ENCODE measurements at regions not wholly inside any gene's neighbourhood (a gene's known extent, or its start where the extent isn't known, plus 50 kb on each side); places are given as distances from the start of the nearest gene placed in this dataset.

DNA sequence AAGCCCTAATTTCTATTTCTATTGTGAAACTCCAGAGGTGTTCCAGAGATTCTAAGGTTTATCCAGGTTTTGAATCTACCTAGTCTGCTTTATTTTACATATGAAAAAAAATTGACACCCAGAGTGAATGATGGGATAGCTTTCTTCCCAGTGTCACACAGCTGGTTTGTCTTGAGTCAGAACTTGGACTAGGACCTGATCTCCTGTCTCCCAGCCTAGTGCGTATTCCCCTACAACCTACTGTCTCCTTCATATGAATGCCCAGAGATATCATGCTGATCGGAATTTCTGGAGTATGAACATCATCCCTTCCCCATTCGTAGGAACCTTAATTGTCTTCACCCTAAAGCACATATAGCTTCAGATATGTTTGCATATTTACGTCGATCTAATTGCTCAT, 524.2 kb downstream of the SPATA31D1 start:
- DNase-seq (ENCODE audit: extremely low read depth, low read depth): no peak

DNA sequence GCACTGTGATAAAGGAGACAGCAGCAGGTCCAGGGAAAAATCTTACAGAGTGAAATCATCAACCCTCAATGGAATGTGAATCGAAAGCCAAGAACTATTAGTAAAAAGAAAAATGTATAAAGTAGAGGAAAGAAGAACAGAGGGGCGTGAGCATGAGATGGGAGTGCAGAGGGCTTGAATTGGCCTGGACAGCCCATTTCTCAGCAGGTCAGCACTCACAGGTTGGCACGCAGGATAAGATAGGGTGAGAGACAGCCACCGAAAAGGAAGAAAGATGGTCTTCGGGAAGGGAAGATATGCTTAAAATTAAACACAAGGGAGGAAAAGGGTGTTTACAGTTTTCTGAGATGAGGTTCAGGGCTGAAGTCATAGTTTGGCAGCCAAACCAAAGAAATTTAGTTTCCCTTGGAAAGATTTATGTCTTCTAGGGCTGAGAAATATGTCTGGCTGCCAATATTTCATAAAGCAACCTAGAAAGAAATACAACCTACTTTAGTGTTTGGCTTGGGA, 524.7 kb downstream of the SPATA31D1 start:
- TF ChIP-seq, protein P1, sequence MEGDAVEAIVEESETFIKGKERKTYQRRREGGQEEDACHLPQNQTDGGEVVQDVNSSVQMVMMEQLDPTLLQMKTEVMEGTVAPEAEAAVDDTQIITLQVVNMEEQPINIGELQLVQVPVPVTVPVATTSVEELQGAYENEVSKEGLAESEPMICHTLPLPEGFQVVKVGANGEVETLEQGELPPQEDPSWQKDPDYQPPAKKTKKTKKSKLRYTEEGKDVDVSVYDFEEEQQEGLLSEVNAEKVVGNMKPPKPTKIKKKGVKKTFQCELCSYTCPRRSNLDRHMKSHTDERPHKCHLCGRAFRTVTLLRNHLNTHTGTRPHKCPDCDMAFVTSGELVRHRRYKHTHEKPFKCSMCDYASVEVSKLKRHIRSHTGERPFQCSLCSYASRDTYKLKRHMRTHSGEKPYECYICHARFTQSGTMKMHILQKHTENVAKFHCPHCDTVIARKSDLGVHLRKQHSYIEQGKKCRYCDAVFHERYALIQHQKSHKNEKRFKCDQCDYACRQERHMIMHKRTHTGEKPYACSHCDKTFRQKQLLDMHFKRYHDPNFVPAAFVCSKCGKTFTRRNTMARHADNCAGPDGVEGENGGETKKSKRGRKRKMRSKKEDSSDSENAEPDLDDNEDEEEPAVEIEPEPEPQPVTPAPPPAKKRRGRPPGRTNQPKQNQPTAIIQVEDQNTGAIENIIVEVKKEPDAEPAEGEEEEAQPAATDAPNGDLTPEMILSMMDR (IDR thresholded peaks at IDR 0.05; ENCODE audit: low read depth, low read length): no peak

More for the DNA sequence above, 524.2 kb downstream of the SPATA31D1 start:
- TF ChIP-seq, protein P1 (IDR thresholded peaks at IDR 0.05; ENCODE audit: low read depth, low read length): no peak

DNA sequence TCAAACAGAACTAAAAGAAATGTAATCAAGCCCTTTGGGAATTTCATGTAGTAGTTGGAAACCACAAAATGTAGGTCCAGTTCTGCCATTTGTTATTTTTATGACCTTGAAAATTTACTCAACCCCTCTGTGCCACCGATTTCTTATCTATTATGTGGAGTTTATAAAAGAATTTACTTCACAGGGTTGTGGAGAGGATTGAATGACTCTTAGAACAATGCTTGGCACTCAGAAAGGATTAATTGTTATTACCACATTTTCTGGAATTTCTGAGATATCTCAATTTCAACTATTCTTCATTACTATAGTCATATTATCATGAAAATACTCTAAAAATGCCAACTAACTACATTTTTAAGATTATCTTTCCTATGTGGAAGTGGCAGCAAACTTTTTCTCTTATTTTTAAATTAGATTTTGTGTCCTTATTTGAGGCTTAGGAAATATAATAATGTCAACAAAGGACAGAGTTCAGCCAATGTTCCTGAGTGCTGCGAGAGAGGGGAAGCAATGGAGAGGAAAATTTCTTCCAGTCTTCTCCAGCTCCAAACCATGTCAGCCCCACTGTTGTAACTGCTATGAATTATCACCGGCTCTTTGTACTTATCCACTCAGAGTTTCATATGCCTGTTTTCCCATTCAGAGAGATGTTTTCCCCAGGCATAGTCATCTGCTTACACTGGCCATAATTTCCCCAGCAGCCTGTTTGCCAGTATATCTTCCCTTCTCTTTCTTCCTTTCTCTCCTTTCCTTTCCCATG, 525.6 kb downstream of the SPATA31D1 start:
- TF ChIP-seq, protein P1 (IDR thresholded peaks at IDR 0.05; ENCODE audit: low read depth, low read length): no peak
- no peak for DNase-seq (ENCODE audit: extremely low read depth, low read depth)

More for the DNA sequence above, 524.7 kb downstream of the SPATA31D1 start:
- no peak for DNase-seq (ENCODE audit: extremely low read depth, low read depth)

DNA sequence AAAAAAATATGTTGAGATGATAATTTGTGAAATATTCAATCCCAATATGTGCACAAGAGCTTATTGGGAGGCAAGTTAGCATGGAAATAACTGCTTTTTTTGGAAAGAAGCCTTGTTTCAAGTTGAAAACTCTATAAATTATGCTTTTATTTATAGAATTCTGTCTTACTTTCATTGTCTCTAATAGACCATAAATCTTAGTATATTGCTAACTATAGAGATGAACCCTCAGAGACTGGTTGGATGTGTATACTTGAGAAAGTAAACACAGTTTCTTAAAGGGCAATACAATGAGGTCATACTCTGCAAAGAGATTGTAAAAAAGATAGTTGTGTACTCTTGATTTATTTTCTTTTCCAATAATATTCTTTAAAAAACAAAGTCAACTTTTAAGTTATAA, 530.3 kb downstream of the SPATA31D1 start:
- TF ChIP-seq, protein P1 (IDR thresholded peaks at IDR 0.05; ENCODE audit: low read depth, low read length): no peak
- no peak for DNase-seq (ENCODE audit: extremely low read depth, low read depth)

DNA sequence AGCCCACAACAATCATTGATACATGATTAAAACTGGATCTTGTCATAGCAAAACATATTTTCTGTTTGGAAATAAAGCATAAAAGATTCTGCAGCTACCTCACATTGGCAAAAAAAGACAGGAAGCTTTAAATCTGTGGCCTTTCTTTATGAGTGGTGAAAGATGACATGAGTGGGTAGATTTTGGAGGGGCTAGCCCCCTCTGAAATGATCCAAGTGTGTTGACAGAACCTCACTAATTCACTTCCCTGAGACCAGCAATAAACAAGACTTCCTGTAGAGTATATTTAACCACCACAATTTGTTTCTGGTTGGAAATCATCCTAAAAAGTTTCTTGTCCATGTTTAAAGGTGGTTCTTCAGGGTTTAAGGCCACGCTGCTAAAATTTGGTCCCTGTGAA, 530.8 kb downstream of the SPATA31D1 start:
- TF ChIP-seq, protein P1 (IDR thresholded peaks at IDR 0.05; ENCODE audit: low read depth, low read length): no peak
- no peak for DNase-seq (ENCODE audit: extremely low read depth, low read depth)

DNA sequence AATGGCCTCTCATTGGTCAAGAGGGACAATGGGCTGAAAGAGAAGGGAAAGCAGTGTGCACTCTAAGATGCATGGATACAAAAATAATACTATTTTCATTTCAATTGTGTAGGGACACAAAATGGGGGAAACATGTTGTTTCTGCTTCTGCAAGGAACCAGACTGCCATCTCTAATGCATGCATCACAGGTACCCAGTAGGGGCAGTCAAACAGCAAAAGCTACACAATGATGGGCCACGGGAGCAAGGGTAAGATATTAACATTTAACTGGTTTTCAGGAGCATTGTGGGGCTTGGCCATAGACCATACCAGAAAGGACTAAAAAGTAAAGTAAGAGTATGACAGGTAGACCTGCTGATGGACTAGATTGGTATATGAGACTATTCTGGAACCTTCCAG, 535.8 kb downstream of the SPATA31D1 start:
- TF ChIP-seq, protein P1 (IDR thresholded peaks at IDR 0.05; ENCODE audit: low read depth, low read length): no peak

DNA sequence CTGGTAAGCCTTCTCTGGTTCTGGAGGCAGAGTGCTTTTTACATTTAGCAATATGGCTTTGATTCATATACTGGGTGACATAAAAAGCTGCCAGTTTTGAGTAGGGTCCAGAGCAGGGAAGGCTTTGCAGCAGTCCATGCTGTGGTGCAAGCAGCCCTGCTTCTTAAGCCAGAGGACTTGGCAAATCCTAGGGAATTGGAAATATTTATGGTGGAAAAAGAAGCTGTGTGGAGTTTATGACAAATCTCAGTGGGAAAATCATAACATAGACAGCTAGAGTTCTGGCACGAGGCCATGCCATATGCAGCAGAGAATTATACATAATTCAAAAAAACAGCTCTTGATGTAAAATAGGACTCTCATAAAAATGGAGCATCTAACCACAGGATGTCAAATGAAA, 536.4 kb downstream of the RASEF start:
- TF ChIP-seq, protein P1 (IDR thresholded peaks at IDR 0.05; ENCODE audit: low read depth, low read length): no peak
- DNase-seq (ENCODE audit: extremely low read depth, low read depth): no peak

More for the DNA sequence above, 535.8 kb downstream of the SPATA31D1 start:
- DNase-seq (ENCODE audit: extremely low read depth, low read depth): no peak
